MM.1S (cell line): ENCODE measurements at regions not wholly inside any gene's neighbourhood (a gene's known extent, or its start where the extent isn't known, plus 50 kb on each side); places are given as distances from the start of the nearest gene placed in this dataset.
"Not testable (repeated sequence)": the region's sequence is repeated elsewhere in the genome, so short reads cannot be mapped to it uniquely, and the experiment has no call there.

Experiments
- DNase-seq: peaks from one replicate; pipeline ENCODE4 v3.0.0-alpha.2; 2015
- H2AFZ ChIP-seq: fragments of 300-600 bp; sonication (generic); 2 replicates; pipeline ENCODE4 v1.6.0; 2016; ENCODE audit warnings: antibody characterized with exemption, low read length
- H3F3A ChIP-seq: fragments of 300-600 bp; sonication (generic); 2 replicates; pipeline ENCODE4 v1.6.1; 2016; ENCODE audit warnings: mild to moderate bottlenecking, antibody characterized with exemption, low read length, moderate library complexity, mixed read lengths; ENCODE audit not compliant: insufficient read depth
- H3K27ac ChIP-seq: fragments of 300-600 bp; sonication (generic); 2 replicates; pipeline ENCODE4 v1.5.1; 2016; ENCODE audit warnings: mild to moderate bottlenecking, low read length
- H3K27me3 ChIP-seq: fragments of 300-600 bp; sonication (generic); replicated peaks from 2 replicates; pipeline ENCODE4 v1.6.0; 2016; ENCODE audit warnings: low read length; ENCODE audit not compliant: insufficient read depth
- H3K36me3 ChIP-seq: fragments of 300-600 bp; sonication (generic); replicated peaks from 2 replicates; pipeline ENCODE4 v1.6.1; 2016; ENCODE audit warnings: mild to moderate bottlenecking, low read length, mixed read lengths; ENCODE audit not compliant: insufficient read depth
- H3K4me1 ChIP-seq: fragments of 300-600 bp; sonication (generic); 2 replicates; pipeline ENCODE4 v1.6.1; 2016; ENCODE audit warnings: low read length, mixed read lengths
- H3K4me2 ChIP-seq: fragments of 300-600 bp; sonication (generic); 2 replicates; pipeline ENCODE4 v1.6.0; 2016; ENCODE audit warnings: low read depth, low read length
- H3K4me3 ChIP-seq: fragments of 300-600 bp; sonication (generic); 2 replicates; pipeline ENCODE4 v1.5.1; 2016; ENCODE audit warnings: low read length, mixed read lengths
- H3K79me2 ChIP-seq: fragments of 300-600 bp; sonication (generic); 2 replicates; pipeline ENCODE4 v1.6.1; 2016; ENCODE audit warnings: mixed run types, low read length, mixed read lengths
- H3K9ac ChIP-seq: fragments of 300-600 bp; sonication (generic); 2 replicates; pipeline ENCODE4 v1.6.1; 2016; ENCODE audit warnings: low read length, mixed read lengths
- H3K9me2 ChIP-seq: fragments of 300-600 bp; sonication (generic); replicated peaks from 2 replicates; pipeline ENCODE4 v1.6.1; 2016; ENCODE audit warnings: mild to moderate bottlenecking, low read length, mixed read lengths; ENCODE audit not compliant: insufficient read depth
- H3K9me3 ChIP-seq: fragments of 300-600 bp; sonication (generic); replicated peaks from 2 replicates; pipeline ENCODE4 v1.6.1; 2016; ENCODE audit warnings: mild to moderate bottlenecking, low read length, mixed read lengths; ENCODE audit not compliant: insufficient read depth
- H4K20me1 ChIP-seq: fragments of 300-600 bp; sonication (generic); 2 replicates; pipeline ENCODE4 v1.6.1; 2016; ENCODE audit warnings: mild to moderate bottlenecking, low read length, moderate library complexity, mixed read lengths; ENCODE audit not compliant: insufficient read depth
- CTCF ChIP-seq: fragments of 300-600 bp; sonication (generic); IDR thresholded peaks from 2 replicates; pipeline ENCODE4 v1.5.1; 2016; ENCODE audit warnings: antibody characterized with exemption, low read length, mixed read lengths
- EZH2 ChIP-seq: fragments of 300-600 bp; sonication (generic); optimal IDR thresholded peaks from 2 replicates; pipeline ENCODE3; 2017; ENCODE audit warnings: low read depth, mild to moderate bottlenecking, antibody characterized with exemption, low read length, mixed read lengths
- EZH2phosphoT487 ChIP-seq: fragments of 300-600 bp; sonication (generic); IDR thresholded peaks from 2 replicates; pipeline ENCODE4 v1.6.1; 2018; ENCODE audit warnings: antibody characterized with exemption, low read length

DNA sequence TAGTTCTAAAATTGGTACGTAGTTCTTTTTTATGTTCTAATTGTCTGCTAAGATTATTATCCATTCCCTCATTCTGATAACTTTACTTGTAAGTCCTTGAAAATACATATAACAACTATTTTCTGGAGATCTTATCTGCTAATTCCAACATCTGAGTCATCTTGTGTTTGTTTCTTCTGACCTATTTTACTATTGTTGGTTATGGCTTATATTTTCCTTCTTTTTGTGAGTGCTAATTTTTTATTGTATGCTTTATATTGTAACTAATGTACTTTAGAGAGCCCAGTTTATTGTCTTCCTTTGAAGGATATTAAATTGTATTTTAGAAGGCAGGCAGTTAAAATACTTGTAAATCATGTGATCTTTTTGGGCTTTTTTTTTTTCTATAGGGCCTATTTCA lies 149.3 kb upstream of the LRFN5 start:
- Histone ChIP-seq H3K27ac (no peak overlapping the region), H2AFZ (no peak overlapping the region), H3K9me3 (no peaks in the 10 kb centered on the region), H3K79me2 (no peaks in the 10 kb centered on the region), H3K9me2 (no peaks in the 10 kb centered on the region), H3K9ac (no peak overlapping the region), H3K4me1 (no peaks in the 10 kb centered on the region), H3K4me2 (no peak overlapping the region), H4K20me1 (no peaks in the 10 kb centered on the region), H3F3A (no peaks in the 10 kb centered on the region), H3K27me3 (no peaks in the 10 kb centered on the region), H3K4me3 (no peak overlapping the region), H3K36me3 (no peaks in the 10 kb centered on the region)
- no peak for TF ChIP-seq CTCF
- TF ChIP-seq EZH2phosphoT487: no peak
- TF ChIP-seq EZH2: no peak
- no peak for DNase-seq

DNA sequence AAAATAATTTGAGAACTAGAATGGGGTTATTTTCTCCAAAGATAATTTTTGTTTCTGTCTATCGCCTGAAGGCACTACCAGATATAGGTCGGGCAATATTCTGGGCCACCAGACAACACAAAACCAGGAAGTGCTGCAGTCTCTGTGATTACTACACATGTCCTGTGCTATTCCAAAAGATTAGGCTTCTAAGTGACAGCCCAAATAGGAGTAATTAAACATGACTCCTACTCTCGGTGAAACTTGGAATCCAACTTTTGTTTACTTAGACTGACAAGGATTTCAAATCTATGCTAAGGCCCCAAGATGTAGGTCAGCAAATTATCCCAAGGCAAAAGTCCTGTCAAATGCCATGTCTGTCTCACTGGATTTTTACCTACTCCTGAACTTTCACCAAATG lies 157.6 kb upstream of the LRFN5 start:
- no peaks in the 10 kb centered on the region for H3F3A ChIP-seq
- H3K79me2 ChIP-seq: no peaks in the 10 kb centered on the region
- no peak overlapping the region for H3K27ac ChIP-seq
- H4K20me1 ChIP-seq: no peaks in the 10 kb centered on the region
- no peaks in the 10 kb centered on the region for H3K36me3 ChIP-seq
- no peak overlapping the region for H3K9ac ChIP-seq
- DNase-seq: no peak
- no peaks in the 10 kb centered on the region for H3K27me3 ChIP-seq
- no peak overlapping the region for H2AFZ ChIP-seq
- TF ChIP-seq CTCF (no peak), EZH2phosphoT487 (no peak), EZH2 (no peak)
- H3K4me2 ChIP-seq: no peak overlapping the region
- no peak overlapping the region for H3K4me3 ChIP-seq
- H3K4me1 ChIP-seq: no peaks in the 10 kb centered on the region
- no peaks in the 10 kb centered on the region for H3K9me2 ChIP-seq
- H3K9me3 ChIP-seq: no peaks in the 10 kb centered on the region

DNA sequence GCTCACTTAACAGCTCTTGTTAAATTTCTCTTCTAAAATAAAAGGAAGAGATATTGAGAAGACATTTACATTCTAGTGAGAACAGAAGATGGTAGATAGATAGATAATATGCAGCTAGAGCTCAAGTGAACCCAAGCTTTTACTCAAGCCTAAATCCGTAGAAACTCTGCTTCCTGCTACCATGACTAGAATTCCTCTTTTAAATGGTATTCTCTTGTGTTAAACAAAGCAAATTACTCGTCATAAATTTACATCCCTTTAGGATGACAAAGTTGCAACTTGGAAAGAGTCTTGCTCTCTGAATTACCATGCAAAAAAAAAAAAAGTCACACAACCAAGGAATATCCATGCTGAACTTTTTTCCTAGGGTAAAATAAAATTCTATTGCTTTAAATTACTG lies 160.7 kb upstream of the LRFN5 start:
- no peaks in the 10 kb centered on the region for H3K9me3 ChIP-seq
- no peaks in the 10 kb centered on the region for H3K27me3 ChIP-seq
- no peak overlapping the region for H3K9ac ChIP-seq
- no peaks in the 10 kb centered on the region for H3K36me3 ChIP-seq
- H3K4me3 ChIP-seq: no peak overlapping the region
- TF ChIP-seq EZH2: no peak
- no peak for TF ChIP-seq EZH2phosphoT487
- TF ChIP-seq CTCF: no peak
- DNase-seq: no peak
- no peaks in the 10 kb centered on the region for H3F3A ChIP-seq
- H3K79me2 ChIP-seq: no peaks in the 10 kb centered on the region
- H3K4me2 ChIP-seq: no peak overlapping the region
- H3K9me2 ChIP-seq: no peaks in the 10 kb centered on the region
- no peaks in the 10 kb centered on the region for H3K4me1 ChIP-seq
- no peak overlapping the region for H2AFZ ChIP-seq
- no peaks in the 10 kb centered on the region for H4K20me1 ChIP-seq
- no peak overlapping the region for H3K27ac ChIP-seq

DNA sequence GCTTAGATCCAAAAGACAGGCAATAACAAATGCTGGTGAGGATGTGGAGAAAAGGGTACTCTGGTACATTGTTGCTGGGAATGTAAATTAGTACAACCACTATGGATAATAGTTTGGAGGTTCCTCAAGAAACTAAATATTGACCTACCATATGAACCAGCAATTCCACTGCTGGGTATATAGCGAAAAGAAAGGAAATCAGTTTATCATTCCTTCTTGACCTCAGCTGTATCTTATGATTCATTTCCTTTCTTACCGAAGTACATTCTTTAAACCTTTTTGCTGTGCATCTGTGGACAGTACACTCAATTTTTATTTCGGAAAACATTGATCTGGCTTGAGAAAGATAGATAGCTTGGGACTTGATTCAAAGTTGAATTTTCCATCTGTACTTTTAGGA lies 183.2 kb upstream of the LRFN5 start:
- H3F3A ChIP-seq: no peaks in the 10 kb centered on the region
- no peaks in the 10 kb centered on the region for H4K20me1 ChIP-seq
- no peaks in the 10 kb centered on the region for H3K36me3 ChIP-seq
- no peaks in the 10 kb centered on the region for H3K27me3 ChIP-seq
- H3K4me1 ChIP-seq: no peaks in the 10 kb centered on the region
- no peak overlapping the region for H3K27ac ChIP-seq
- H3K9ac ChIP-seq: no peak overlapping the region
- H3K4me2 ChIP-seq: no peak overlapping the region
- H3K9me2 ChIP-seq: no peaks in the 10 kb centered on the region
- H3K4me3 ChIP-seq: no peak overlapping the region
- DNase-seq: no peak
- no peaks in the 10 kb centered on the region for H3K9me3 ChIP-seq
- H2AFZ ChIP-seq: no peak overlapping the region
- TF ChIP-seq EZH2phosphoT487 (no peak), EZH2 (no peak), CTCF (no peak)
- H3K79me2 ChIP-seq: no peaks in the 10 kb centered on the region

DNA sequence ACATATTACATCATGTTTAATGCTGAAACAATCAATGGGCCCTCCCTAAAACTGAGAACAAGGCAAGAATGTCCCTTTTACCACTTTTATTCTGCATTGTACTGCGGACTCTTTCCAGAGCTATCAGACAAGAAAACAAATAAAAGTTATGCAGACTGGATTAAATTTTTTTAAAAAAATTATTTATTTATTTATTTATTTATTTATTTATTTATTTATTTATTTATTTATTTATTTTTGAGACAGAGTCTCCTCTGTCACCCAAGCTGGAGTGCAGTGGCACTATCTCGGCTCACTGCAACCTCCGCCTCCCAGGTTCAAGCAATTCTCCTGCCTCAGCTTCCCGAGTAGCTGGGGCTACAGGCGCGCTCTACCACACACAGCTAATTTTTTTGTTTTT lies 185.4 kb upstream of the LRFN5 start:
- H2AFZ ChIP-seq, H3K4me1 ChIP-seq, H3K4me3 ChIP-seq, H3K27me3 ChIP-seq, H3K79me2 ChIP-seq, DNase-seq, H3K9me3 ChIP-seq, H3K9ac ChIP-seq, H3F3A ChIP-seq, H3K27ac ChIP-seq, H3K9me2 ChIP-seq, H4K20me1 ChIP-seq, H3K4me2 ChIP-seq, H3K36me3 ChIP-seq: not testable (repeated sequence)
